Endothelial cell of umbilical vein (primary cell): ENCODE measurements at regions not wholly inside any gene's neighbourhood (a gene's known extent, or its start where the extent isn't known, plus 50 kb on each side); places are given as distances from the start of the nearest gene placed in this dataset.

ENCODE experiments used
- BruUV-seq: library from RNA; stranded (reverse); fragments of 400-500 nt; replicated peaks from 2 replicates; lab custom pipeline; 2021; lab: Mats Ljungman, UMichigan
- CTCF ChIA-PET: fragments of 300-600, 350-600 bp; sonication (Branson Sonifier 250); formaldehyde crosslinking; loops from one replicate; lab custom pipeline; 2021; ENCODE audit warnings: antibody characterized with exemption, inconsistent platforms; lab: Charles Lee
- POLR2A ChIA-PET: fragments of 300-600, 350-600 bp; sonication (Branson Sonifier 250); formaldehyde crosslinking; loops from one replicate; lab custom pipeline; 2021; ENCODE audit warnings: antibody characterized with exemption, inconsistent platforms; lab: Charles Lee
- DNase-seq: peaks from one replicate; pipeline ENCODE4 v3.0.0-alpha.2; 2011; ENCODE audit warnings: low read depth, low spot score
- FAIRE-seq: peaks from 2 replicates; lab custom pipeline; 2011; peaks lifted over from hg19 to GRCh38; lab: Jason Lieb, UNC
- H2AFZ ChIP-seq: 2 replicates; pipeline ENCODE4 v1.6.0; 2012; ENCODE audit warnings: low read depth, low read length, control low read depth, inconsistent platforms
- H3K27ac ChIP-seq: 2 replicates; pipeline ENCODE4 v1.5.1; 2011; ENCODE audit warnings: low read depth, mild to moderate bottlenecking, control low read depth, low read length, moderate library complexity; ENCODE audit not compliant: insufficient read depth
- H3K27me3 ChIP-seq, 2 experiments: 2 replicates each; pipeline versions ENCODE4 v1.6.0 to v1.6.1; 2011; ENCODE audit warnings: low read length in 2 of 2, mixed read lengths in 1 of 2; ENCODE audit not compliant: control insufficient read depth in 2 of 2, insufficient read depth in 2 of 2
- H3K36me3 ChIP-seq, 2 experiments: 2 replicates in 1 of 2; 3 replicates in 1 of 2; pipeline ENCODE4 v1.5.1; 2011; ENCODE audit warnings: low read length in 2 of 2, mild to moderate bottlenecking in 1 of 2, moderate library complexity in 1 of 2; ENCODE audit not compliant: control insufficient read depth in 2 of 2, insufficient read depth in 2 of 2; ENCODE audit errors: extremely low read depth in 1 of 2
- H3K4me1 ChIP-seq: 3 replicates; pipeline ENCODE4 v1.5.1; 2011; ENCODE audit warnings: mild to moderate bottlenecking, low read length; ENCODE audit not compliant: control insufficient read depth, insufficient read depth; ENCODE audit errors: extremely low read depth
- H3K4me2 ChIP-seq: 2 replicates; pipeline ENCODE4 v1.6.1; 2011; ENCODE audit warnings: low read length, control low read depth, mixed read lengths; ENCODE audit not compliant: insufficient read depth
- H3K4me3 ChIP-seq, 3 experiments: fragments of 200-600 bp in 1 of 3; sonication (generic), shearing (Covaris generic) in 1 of 3; replicated peaks in 1 of 3; 2 replicates each; pipeline ENCODE4 v1.5.1; 2011 to 2016; ENCODE audit warnings: control low read depth in 3 of 3, low read length in 3 of 3, mild to moderate bottlenecking in 2 of 3, inconsistent platforms in 1 of 3, low read depth in 1 of 3, moderate library complexity in 1 of 3; ENCODE audit not compliant: insufficient read depth in 1 of 3
- H3K79me2 ChIP-seq: 2 replicates; pipeline ENCODE4 v1.6.0; 2012; ENCODE audit warnings: low read length, inconsistent platforms; ENCODE audit not compliant: control insufficient read depth, insufficient read depth
- H3K9ac ChIP-seq: replicated peaks from 2 replicates; pipeline ENCODE3; 2011; ENCODE audit warnings: low read length, control low read depth; ENCODE audit not compliant: insufficient read depth; ENCODE audit errors: extremely low read depth
- H3K9me1 ChIP-seq: replicated peaks from 3 replicates; pipeline ENCODE4 v1.6.0; 2011; ENCODE audit warnings: mild to moderate bottlenecking, low read length; ENCODE audit not compliant: control insufficient read depth, insufficient read depth; ENCODE audit errors: extremely low read depth
- H3K9me3 ChIP-seq: replicated peaks from 2 replicates; pipeline ENCODE4 v1.5.1; 2012; ENCODE audit warnings: low read length, inconsistent platforms; ENCODE audit not compliant: control insufficient read depth, insufficient read depth
- H4K20me1 ChIP-seq: replicated peaks from 2 replicates; pipeline ENCODE3; 2011; ENCODE audit warnings: mild to moderate bottlenecking, low read length; ENCODE audit not compliant: control insufficient read depth, insufficient read depth; ENCODE audit errors: extremely low read depth
- EZH2 ChIP-seq: IDR thresholded peaks from 2 replicates; pipeline ENCODE4 v1.6.1; 2012; ENCODE audit warnings: borderline replicate concordance, low read depth, mild to moderate bottlenecking, moderate library complexity, low read length, inconsistent platforms; ENCODE audit not compliant: severe bottlenecking
- FOS ChIP-seq: IDR thresholded peaks from 2 replicates; pipeline ENCODE4 v1.6.1; 2011; ENCODE audit warnings: mild to moderate bottlenecking, low read length, moderate library complexity, borderline replicate concordance; ENCODE audit not compliant: insufficient read depth
- GATA2 ChIP-seq: IDR thresholded peaks from 2 replicates; pipeline ENCODE4 v1.7.0; 2011; ENCODE audit warnings: low read depth, mild to moderate bottlenecking, moderate library complexity, mixed read lengths, low read length; ENCODE audit not compliant: insufficient read length, insufficient read depth
- JUN ChIP-seq: IDR thresholded peaks from 2 replicates; pipeline ENCODE4 v1.6.1; 2011; ENCODE audit warnings: borderline replicate concordance, low read depth; ENCODE audit not compliant: insufficient read length, insufficient read depth
- MYC ChIP-seq: IDR thresholded peaks from one replicate; pipeline ENCODE4 v1.6.1; 2011; ENCODE audit warnings: mild to moderate bottlenecking, low read depth, low read length
- POLR2A ChIP-seq: IDR thresholded peaks from 2 replicates; pipeline ENCODE4 v1.6.1; 2012; ENCODE audit warnings: low read depth, mild to moderate bottlenecking, control low read depth, low read length
- POLR2AphosphoS5 ChIP-seq: IDR thresholded peaks from 2 replicates; pipeline ENCODE4 v1.6.1; 2012; ENCODE audit warnings: low read depth, mild to moderate bottlenecking, control low read depth, low read length, moderate library complexity; ENCODE audit not compliant: insufficient read depth
- dilution Hi-C: fragments of 300-500 bp; cut with MboI; formaldehyde crosslinking; loops from one replicate; pipeline ENCODE4 v1.15.0; 2019; ENCODE audit warnings: low sequenced_read_pairs; ENCODE audit not compliant: extremely low pct_ligation_motif_present
- intact Hi-C: fragments of 100-400 bp; cut with micrococcal nuclease; formaldehyde crosslinking; loops from one replicate; pipeline ENCODE4 v1.10.0; 2022
- TF ChIP-seq, protein P1 (sequence below): IDR thresholded peaks from 2 replicates; pipeline ENCODE4 v1.6.1; 2011; ENCODE audit not compliant: insufficient read depth, insufficient read length
- TF ChIP-seq, protein P2 (sequence below), 2 donors: IDR thresholded peaks; 1 replicate in 1 of 2; 2 replicates in 1 of 2; pipeline ENCODE4 v1.5.1; 2011; ENCODE audit warnings: low read length in 2 of 2, mild to moderate bottlenecking in 2 of 2, moderate library complexity in 2 of 2, control low read depth in 1 of 2, inconsistent platforms in 1 of 2, low read depth in 1 of 2; ENCODE audit not compliant: insufficient read depth in 1 of 2; ENCODE audit errors: extremely low read depth in 1 of 2

DNA sequence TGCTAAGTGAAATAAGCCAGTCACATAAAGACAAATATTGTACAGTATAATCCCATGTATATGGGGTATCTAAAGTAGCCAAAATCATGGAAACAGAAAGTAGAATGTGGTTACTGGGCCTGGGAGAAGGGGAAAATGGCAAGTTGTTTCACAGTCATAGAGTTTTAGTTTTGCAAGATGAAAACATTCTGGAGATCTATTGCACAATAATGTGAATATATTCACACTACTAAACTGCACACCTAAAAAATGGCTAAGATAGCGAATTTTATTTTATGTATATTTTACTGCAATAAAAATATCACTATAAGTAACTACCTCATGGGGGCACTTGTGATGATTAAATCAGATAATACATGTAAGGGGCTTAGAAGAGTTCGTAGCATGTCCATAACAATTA is 72.0 kb upstream of the ARHGAP32 start:
- no peak overlapping the region for H3K4me2 ChIP-seq
- no peaks in the 10 kb centered on the region for H3K9me1 ChIP-seq
- H4K20me1 ChIP-seq: no peaks in the 10 kb centered on the region
- dilution Hi-C loops: no loop called here
- H3K4me3 ChIP-seq: no peak overlapping the region
- no peak overlapping the region for H2AFZ ChIP-seq
- no peak overlapping the region for H3K27ac ChIP-seq
- H3K79me2 ChIP-seq: no peaks in the 10 kb centered on the region
- no peaks in the 10 kb centered on the region for H3K4me1 ChIP-seq
- no TSS peak for BruUV-seq
- TF ChIP-seq EZH2: no peak
- TF ChIP-seq POLR2A: no peak
- TF ChIP-seq, protein P1, sequence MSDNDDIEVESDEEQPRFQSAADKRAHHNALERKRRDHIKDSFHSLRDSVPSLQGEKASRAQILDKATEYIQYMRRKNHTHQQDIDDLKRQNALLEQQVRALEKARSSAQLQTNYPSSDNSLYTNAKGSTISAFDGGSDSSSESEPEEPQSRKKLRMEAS: no peak
- TF ChIP-seq POLR2AphosphoS5: no peak
- TF ChIP-seq FOS: no peak
- no peak for TF ChIP-seq GATA2
- TF ChIP-seq, protein P2, sequence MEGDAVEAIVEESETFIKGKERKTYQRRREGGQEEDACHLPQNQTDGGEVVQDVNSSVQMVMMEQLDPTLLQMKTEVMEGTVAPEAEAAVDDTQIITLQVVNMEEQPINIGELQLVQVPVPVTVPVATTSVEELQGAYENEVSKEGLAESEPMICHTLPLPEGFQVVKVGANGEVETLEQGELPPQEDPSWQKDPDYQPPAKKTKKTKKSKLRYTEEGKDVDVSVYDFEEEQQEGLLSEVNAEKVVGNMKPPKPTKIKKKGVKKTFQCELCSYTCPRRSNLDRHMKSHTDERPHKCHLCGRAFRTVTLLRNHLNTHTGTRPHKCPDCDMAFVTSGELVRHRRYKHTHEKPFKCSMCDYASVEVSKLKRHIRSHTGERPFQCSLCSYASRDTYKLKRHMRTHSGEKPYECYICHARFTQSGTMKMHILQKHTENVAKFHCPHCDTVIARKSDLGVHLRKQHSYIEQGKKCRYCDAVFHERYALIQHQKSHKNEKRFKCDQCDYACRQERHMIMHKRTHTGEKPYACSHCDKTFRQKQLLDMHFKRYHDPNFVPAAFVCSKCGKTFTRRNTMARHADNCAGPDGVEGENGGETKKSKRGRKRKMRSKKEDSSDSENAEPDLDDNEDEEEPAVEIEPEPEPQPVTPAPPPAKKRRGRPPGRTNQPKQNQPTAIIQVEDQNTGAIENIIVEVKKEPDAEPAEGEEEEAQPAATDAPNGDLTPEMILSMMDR (IDR thresholded peaks at IDR 0.05; ENCODE audit: extremely low read depth in 1 of 2, insufficient read depth in 1 of 2, low read depth in 1 of 2, low read length in 2 of 2): no peak
- TF ChIP-seq JUN: no peak
- no peak for TF ChIP-seq MYC
- ChIA-PET CTCF (no interaction called here), POLR2A (no interaction called here)
- FAIRE-seq (no peak), DNase-seq (no peak)
- H3K9ac ChIP-seq: no peak overlapping the region
- no peaks in the 10 kb centered on the region for H3K36me3 ChIP-seq
- intact Hi-C loops: no loop called here
- no peaks in the 10 kb centered on the region for H3K9me3 ChIP-seq
- H3K27me3 ChIP-seq: no peaks in the 10 kb centered on the region
